ENCODE measurements at regions not wholly inside any gene's neighbourhood (a gene's known extent, or its start where the extent isn't known, plus 50 kb on each side); places are given as distances from the start of the nearest gene placed in this dataset.

- no peak for TF ChIP-seq CTCF (IDR thresholded peaks at IDR 0.05; ENCODE audit: low read length)
- TF ChIP-seq EZH2 (IDR thresholded peaks at IDR 0.05; ENCODE audit: borderline replicate concordance, low read length), result no peak
These were observed 341.3 kb upstream of the MAGEB16 start for GRCh38 chrX:35456891-35457290.
